ENCODE measurements at regions not wholly inside any gene's neighbourhood (a gene's known extent, or its start where the extent isn't known, plus 50 kb on each side); places are given as distances from the start of the nearest gene placed in this dataset.
"Not testable (repeated sequence)": the region's sequence is repeated elsewhere in the genome, so short reads cannot be mapped to it uniquely, and the experiment has no call there.

- no peaks in the 10 kb centered on the region for H3K4me1 Mint-ChIP-seq
- no peaks in the 10 kb centered on the region for H3K36me3 Mint-ChIP-seq
- no peak overlapping the region for H3K27ac Mint-ChIP-seq
- H3K9me3 Mint-ChIP-seq = no peaks in the 10 kb centered on the region
- H3K27me3 Mint-ChIP-seq = peaks cover 6% of the 10 kb centered on the region
- no peak for ATAC-seq
- H3K4me3 Mint-ChIP-seq = no peak overlapping the region
Measured at GRCh38 chr22:19657252-19658056, 56.8 kb upstream of the SEPTIN5 start.

- no peaks in the 10 kb centered on the region for H3K27me3 Mint-ChIP-seq
- H3K4me1 Mint-ChIP-seq = no peaks in the 10 kb centered on the region
- H3K4me3 Mint-ChIP-seq = no peak overlapping the region
- no peak overlapping the region for H3K27ac Mint-ChIP-seq
- H3K36me3 Mint-ChIP-seq = no peaks in the 10 kb centered on the region
- H3K9me3 Mint-ChIP-seq = no peaks in the 10 kb centered on the region
- ATAC-seq = no peak
Measured at GRCh38 chr22:19658057-19658966, 56.0 kb upstream of the SEPTIN5 start.

- Mint-ChIP-seq H3K4me1 (no peaks in the 10 kb centered on the region), H3K4me3 (no peak overlapping the region), H3K27me3 (peaks cover 8% of the 10 kb centered on the region), H3K36me3 (no peaks in the 10 kb centered on the region), H3K9me3 (no peaks in the 10 kb centered on the region), H3K27ac (no peak overlapping the region)
- ATAC-seq = no peak
Measured at GRCh38 chr22:19658967-19659804, 55.1 kb upstream of the SEPTIN5 start.

- H3K27me3 Mint-ChIP-seq = peaks cover 14% of the 10 kb centered on the region
- ATAC-seq = no peak
- no peaks in the 10 kb centered on the region for H3K4me1 Mint-ChIP-seq
- H3K36me3 Mint-ChIP-seq = no peaks in the 10 kb centered on the region
- H3K4me3 Mint-ChIP-seq = no peak overlapping the region
- no peaks in the 10 kb centered on the region for H3K9me3 Mint-ChIP-seq
- no peak overlapping the region for H3K27ac Mint-ChIP-seq
Measured at GRCh38 chr22:19659805-19660345, 54.4 kb upstream of the SEPTIN5 start.

GRCh38 chr22:19660583-19660982, 53.7 kb upstream of the SEPTIN5 start:
- not testable (repeated sequence) for H3K9me3 Mint-ChIP-seq, H3K27ac Mint-ChIP-seq, ATAC-seq, H3K4me3 Mint-ChIP-seq, H3K4me1 Mint-ChIP-seq, H3K36me3 Mint-ChIP-seq
- peaks cover 21% of the 10 kb centered on the region for H3K27me3 Mint-ChIP-seq

GRCh38 chr22:19661156-19661555, 53.1 kb upstream of the SEPTIN5 start:
- Mint-ChIP-seq H3K27ac (no peak overlapping the region), H3K9me3 (no peaks in the 10 kb centered on the region), H3K36me3 (no peaks in the 10 kb centered on the region), H3K4me3 (no peak overlapping the region), H3K27me3 (peaks cover 26% of the 10 kb centered on the region), H3K4me1 (no peaks in the 10 kb centered on the region)
- ATAC-seq = no peak

GRCh38 chr22:19662049-19662684, 52.1 kb upstream of the SEPTIN5 start:
- not testable (repeated sequence) for H3K4me3 Mint-ChIP-seq, H3K36me3 Mint-ChIP-seq, H3K4me1 Mint-ChIP-seq, ATAC-seq, H3K9me3 Mint-ChIP-seq, H3K27ac Mint-ChIP-seq
- peaks cover 35% of the 10 kb centered on the region for H3K27me3 Mint-ChIP-seq

GRCh38 chr22:19663286-19663815, 51.0 kb upstream of the SEPTIN5 start:
- peaks cover 40% of the 10 kb centered on the region for H3K27me3 Mint-ChIP-seq
- H3K4me1 Mint-ChIP-seq = no peaks in the 10 kb centered on the region
- no peak overlapping the region for H3K27ac Mint-ChIP-seq
- no peak for ATAC-seq
- H3K36me3 Mint-ChIP-seq = no peaks in the 10 kb centered on the region
- no peaks in the 10 kb centered on the region for H3K9me3 Mint-ChIP-seq
- H3K4me3 Mint-ChIP-seq = no peak overlapping the region

- Mint-ChIP-seq H3K4me3 (no peak overlapping the region), H3K4me1 (no peaks in the 10 kb centered on the region), H3K36me3 (no peaks in the 10 kb centered on the region), H3K27ac (no peak overlapping the region), H3K27me3 (peaks cover 40% of the 10 kb centered on the region), H3K9me3 (no peaks in the 10 kb centered on the region)
- no peak for ATAC-seq
Measured at GRCh38 chr22:19663821-19664355, 50.4 kb upstream of the SEPTIN5 start.

GRCh38 chr22:19664406-19664805, 49.9 kb upstream of the SEPTIN5 start:
- ATAC-seq = no peak
- Mint-ChIP-seq H3K4me1 (no peaks in the 10 kb centered on the region), H3K36me3 (no peaks in the 10 kb centered on the region)

More at GRCh38 chr22:19664406-19664805, 49.9 kb upstream of the SEPTIN5 start:
- H3K9me3 Mint-ChIP-seq = no peaks in the 10 kb centered on the region
- H3K4me3 Mint-ChIP-seq = no peak overlapping the region
- H3K27ac Mint-ChIP-seq = no peak overlapping the region
- H3K27me3 Mint-ChIP-seq = peaks cover 40% of the 10 kb centered on the region

Measured in stimulated activated memory B cell treated with anti-CD40 and anti-IgM and Interleukin-4, amounts not matched to agents 10 μg/mL and 1 μg/mL and 100 μg/mL, for 72 hours (primary cell).